Lower leg skin (tissue), 4 donors: ENCODE measurements at regions not wholly inside any gene's neighbourhood (a gene's known extent, or its start where the extent isn't known, plus 50 kb on each side); places are given as distances from the start of the nearest gene placed in this dataset.

Experiments
- DNase-seq, 2 donors: peaks; one replicate each; pipeline ENCODE4 v3.0.0-alpha.2; 2019; ENCODE audit warnings: low spot score in 2 of 2
- H3K4me3 ChIP-seq: fragments of 200-600 bp; sonication (generic); 2 replicates; pipeline ENCODE4 v1.5.1; 2017; ENCODE audit warnings: mild to moderate bottlenecking, low read depth; ENCODE audit not compliant: poor library complexity, severe bottlenecking
- CTCF ChIP-seq, 3 donors: fragments of 450-650 bp; IDR thresholded peaks; one replicate each; pipeline ENCODE4 v1.5.1; 2016; ENCODE audit warnings: antibody characterized with exemption in 3 of 3, mild to moderate bottlenecking in 3 of 3, moderate library complexity in 2 of 3
- POLR2A ChIP-seq, 2 donors: fragments of 450-650 bp; IDR thresholded peaks; one replicate each; pipeline ENCODE4 v1.6.1; 2016 to 2017; ENCODE audit warnings: antibody characterized with exemption in 2 of 2, mild to moderate bottlenecking in 1 of 2, moderate library complexity in 1 of 2
- WGBS, 2 donors: methylation state at CpG; one replicate each; pipeline ENCODE4 v1.1.5; 2018; 5-methylcytosine and 5-hydroxymethylcytosine counted together
- intact Hi-C: fragments of 100-400 bp; cut with DNase I; formaldehyde crosslinking; loops from one replicate; pipeline ENCODE4 v1.15.0; 2023; ENCODE audit warnings: low total_unique reads

DNA sequence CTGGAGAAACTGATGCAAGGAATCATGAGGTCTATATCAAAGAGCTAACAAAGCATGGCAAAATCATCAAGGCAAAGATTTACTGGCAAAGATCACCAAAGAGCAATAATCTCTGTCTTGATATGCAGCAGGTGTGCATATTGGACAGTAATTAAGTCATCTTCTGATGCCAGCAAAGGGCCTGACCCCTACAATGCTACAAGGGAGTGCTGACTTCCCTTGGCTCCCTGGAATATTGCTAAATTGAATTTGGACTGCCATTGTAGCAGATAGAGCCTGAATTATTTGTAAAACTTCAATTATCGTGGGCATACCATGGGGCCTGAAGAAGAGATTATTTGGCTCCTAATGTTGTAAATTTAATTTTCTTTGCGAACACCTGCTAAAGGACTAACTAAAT lies 307.9 kb upstream of the SYT1 start:
- TF ChIP-seq CTCF (IDR thresholded peaks at IDR 0.05): no peak
- TF ChIP-seq POLR2A (IDR thresholded peaks at IDR 0.05): no peak
- no peak overlapping the region for H3K4me3 ChIP-seq
- no peak for DNase-seq
- intact Hi-C loops: no loop called here
- 89 to 96% methylated on average over 2 of the region's 2 CpGs for WGBS, 2 donors

DNA sequence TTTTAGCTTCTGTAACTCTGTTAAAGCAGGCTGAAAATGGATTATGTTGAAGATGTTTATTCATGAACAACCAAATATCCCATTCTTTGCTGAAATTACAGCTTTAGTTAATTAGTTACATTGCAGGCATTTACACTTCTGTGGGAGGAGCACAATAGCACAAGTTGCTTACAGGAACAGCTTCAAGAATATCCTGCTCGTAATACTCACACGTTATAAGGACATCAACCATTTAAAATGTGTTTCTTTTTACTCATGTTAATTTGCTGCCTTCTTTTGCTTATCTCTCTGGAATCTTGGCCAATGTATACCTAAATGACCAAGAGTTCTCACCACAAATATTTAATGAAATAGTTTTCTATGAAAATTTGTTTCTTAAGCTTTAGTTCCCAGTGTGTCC lies 305.2 kb upstream of the SYT1 start:
- DNase-seq: no peak
- intact Hi-C loops: no loop called here
- no peak overlapping the region for H3K4me3 ChIP-seq
- TF ChIP-seq POLR2A (IDR thresholded peaks at IDR 0.05): no peak
- TF ChIP-seq CTCF (IDR thresholded peaks at IDR 0.05): no peak
- WGBS, 2 donors: 45 to 59% methylated on average over 2 of the region's 2 CpGs

GRCh38 chr12:78559886-78560285 lies 304.7 kb upstream of the SYT1 start:
- DNase-seq: no peak
- TF ChIP-seq CTCF (IDR thresholded peaks at IDR 0.05): no peak
- H3K4me3 ChIP-seq: no peak overlapping the region
- intact Hi-C loops: no loop called here

GRCh38 chr12:78560633-78561032 lies 303.9 kb upstream of the SYT1 start:
- TF ChIP-seq CTCF (IDR thresholded peaks at IDR 0.05) (no peak), POLR2A (IDR thresholded peaks at IDR 0.05) (no peak)
- intact Hi-C loops: no loop called here
- no peak for DNase-seq
- no peak overlapping the region for H3K4me3 ChIP-seq
- 90 to 92% methylated on average over 5 of the region's 5 CpGs for WGBS, 2 donors

- TF ChIP-seq POLR2A (IDR thresholded peaks at IDR 0.05) (no peak), CTCF (IDR thresholded peaks at IDR 0.05) (no peak)
- no peak for DNase-seq
- no peak overlapping the region for H3K4me3 ChIP-seq
- WGBS, 2 donors: 60 to 66% methylated on average over 2 of the region's 2 CpGs
- intact Hi-C loops: no loop called here
These were observed 302.0 kb upstream of the SYT1 start for GRCh38 chr12:78562368-78563205.

DNA sequence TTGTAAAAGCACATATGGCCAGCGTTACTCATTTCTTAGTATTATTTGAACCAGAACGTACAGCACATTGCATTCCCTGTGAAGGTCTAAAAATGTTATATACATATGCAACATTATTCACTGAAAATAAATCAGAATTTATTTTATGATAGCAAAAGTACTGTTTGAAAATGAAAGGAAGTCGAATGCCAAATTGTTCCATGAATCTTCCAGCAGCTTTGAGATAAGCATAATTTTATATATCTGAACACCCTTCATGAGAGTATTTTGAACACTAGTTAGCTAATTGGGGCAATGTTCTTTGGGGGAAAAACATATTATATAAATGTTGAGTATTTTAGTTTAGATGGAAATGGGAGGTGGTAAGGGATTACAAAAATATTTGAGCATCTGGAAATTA lies 300.7 kb upstream of the SYT1 start:
- TF ChIP-seq CTCF (IDR thresholded peaks at IDR 0.05) (no peak), POLR2A (IDR thresholded peaks at IDR 0.05) (no peak)
- intact Hi-C loops: no loop called here
- H3K4me3 ChIP-seq: no peak overlapping the region
- DNase-seq: no peak
- WGBS, 2 donors: 64 to 68% methylated on average over 3 of the region's 3 CpGs
